DMS114 treated with DMSO at 0.1 percent for 48 hours (cell line): ENCODE measurements at regions not wholly inside any gene's neighbourhood (a gene's known extent, or its start where the extent isn't known, plus 50 kb on each side); places are given as distances from the start of the nearest gene placed in this dataset.
"Not testable (repeated sequence)": the region's sequence is repeated elsewhere in the genome, so short reads cannot be mapped to it uniquely, and the experiment has no call there.

Source experiments
- DNase-seq: peaks from one replicate; lab custom pipeline; 2025; ENCODE audit not compliant: unreplicated experiment; lab: John Stamatoyannopoulos, UW

- DNase-seq, result no peak
Observed at GRCh38 chr2:175832866-175833265, 169.2 kb downstream of the LNPK start.

DNA sequence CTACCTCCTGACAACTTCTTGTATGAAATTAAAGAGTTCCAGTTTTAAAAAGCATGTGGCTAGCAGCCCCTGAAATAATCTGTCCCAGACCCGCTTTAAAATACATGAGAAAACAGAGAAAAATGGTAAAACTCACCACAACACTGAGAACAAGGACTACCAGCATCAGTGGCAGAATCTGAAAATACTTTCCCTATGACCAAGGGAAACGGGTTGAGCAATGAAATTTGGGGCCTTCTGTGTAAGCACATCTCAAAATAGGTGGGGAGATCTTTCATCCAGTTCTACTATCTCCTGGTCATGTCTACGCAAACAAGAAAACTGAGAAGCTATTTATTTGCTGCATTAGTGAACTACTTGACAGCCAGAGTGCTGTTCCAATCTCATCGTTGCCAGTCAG is 172.3 kb downstream of the LNPK start:
- no peak for DNase-seq

- no peak for DNase-seq
Observed at GRCh38 chr2:175827856-175828255, 174.2 kb downstream of the LNPK start.

DNA sequence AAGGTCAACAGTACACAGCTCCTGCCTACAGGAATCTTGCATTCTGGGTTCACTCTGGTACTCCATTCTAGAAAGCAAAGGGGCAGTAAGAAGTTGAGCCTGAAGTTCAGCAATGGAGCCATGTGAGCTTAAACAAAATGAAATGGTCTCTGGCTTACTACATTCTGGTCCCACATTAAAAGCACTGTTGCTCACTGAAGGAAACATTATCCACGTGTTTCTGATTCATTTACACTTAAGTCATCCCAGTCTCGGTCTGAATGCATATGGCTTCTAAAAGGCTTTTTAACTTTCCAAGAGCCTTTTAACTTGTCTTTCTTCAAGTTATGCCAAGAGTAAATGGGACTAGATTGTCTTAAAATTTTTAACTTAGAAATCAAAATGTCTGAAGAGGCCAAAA is 177.8 kb downstream of the LNPK start:
- no peak for DNase-seq

GRCh38 chr2:175823707-175824073 is 178.4 kb downstream of the LNPK start:
- no peak for DNase-seq

DNA sequence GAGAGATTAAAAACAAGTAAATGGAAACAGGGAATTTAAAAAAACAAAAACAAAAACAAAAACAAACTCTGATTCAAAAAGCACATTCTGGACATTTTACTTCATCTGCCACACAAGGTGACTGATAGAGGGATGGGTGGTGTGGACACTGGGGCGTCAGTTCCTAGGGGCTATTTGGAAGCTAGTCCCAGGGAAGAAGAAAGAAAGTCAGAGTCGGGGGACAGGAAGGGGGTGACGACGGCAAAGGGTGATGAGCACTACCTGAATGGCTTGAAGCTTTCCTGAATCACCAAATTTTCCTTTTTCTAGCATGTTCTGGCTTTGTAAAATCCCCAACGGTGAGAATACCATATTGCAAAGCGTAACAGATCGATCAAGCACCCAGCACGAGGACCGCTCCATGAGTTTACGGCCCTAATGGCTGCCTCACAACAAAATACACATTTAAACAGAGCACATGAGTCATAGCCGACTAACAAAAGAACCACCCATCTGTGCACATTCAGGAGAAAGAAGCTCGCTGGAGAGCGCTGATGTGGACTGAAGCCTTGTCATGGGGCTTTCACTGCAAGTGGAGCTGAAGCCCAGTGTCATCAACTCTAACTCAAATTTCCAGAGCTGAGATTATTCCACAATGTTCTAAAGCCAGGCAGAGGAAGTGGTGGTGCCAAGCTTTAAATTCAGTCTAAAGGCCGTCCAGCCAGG is 178.9 kb downstream of the LNPK start:
- DNase-seq, result no peak

- no peak for DNase-seq
Observed at GRCh38 chr2:175817221-175817620, 184.8 kb downstream of the LNPK start.

GRCh38 chr2:175815537-175815936 is 186.5 kb downstream of the LNPK start:
- DNase-seq, result no peak

DNA sequence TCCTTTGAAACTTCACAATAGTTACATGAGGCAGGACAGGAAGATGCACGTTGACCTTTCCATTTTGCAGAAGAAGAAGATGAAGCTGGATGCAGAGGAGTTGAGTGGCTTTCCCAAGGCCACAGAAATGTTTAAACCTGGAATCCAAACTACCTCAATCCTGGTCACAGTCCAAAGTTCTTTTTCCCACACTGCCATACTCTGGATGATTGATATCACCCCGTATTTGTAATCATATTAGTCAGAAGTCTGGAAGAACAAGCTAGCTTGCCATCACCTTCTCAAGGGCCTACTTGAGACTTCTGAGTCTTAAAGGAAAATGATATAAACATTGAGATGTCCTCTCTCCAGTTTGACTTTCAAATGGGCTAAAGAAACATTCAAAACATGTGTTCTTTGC is 190.1 kb downstream of the LNPK start:
- no peak for DNase-seq

- DNase-seq, result no peak
Observed at GRCh38 chr2:175808858-175809257, 193.2 kb downstream of the LNPK start.

GRCh38 chr2:175808078-175808477 is 194.0 kb downstream of the LNPK start:
- DNase-seq, result no peak

DNA sequence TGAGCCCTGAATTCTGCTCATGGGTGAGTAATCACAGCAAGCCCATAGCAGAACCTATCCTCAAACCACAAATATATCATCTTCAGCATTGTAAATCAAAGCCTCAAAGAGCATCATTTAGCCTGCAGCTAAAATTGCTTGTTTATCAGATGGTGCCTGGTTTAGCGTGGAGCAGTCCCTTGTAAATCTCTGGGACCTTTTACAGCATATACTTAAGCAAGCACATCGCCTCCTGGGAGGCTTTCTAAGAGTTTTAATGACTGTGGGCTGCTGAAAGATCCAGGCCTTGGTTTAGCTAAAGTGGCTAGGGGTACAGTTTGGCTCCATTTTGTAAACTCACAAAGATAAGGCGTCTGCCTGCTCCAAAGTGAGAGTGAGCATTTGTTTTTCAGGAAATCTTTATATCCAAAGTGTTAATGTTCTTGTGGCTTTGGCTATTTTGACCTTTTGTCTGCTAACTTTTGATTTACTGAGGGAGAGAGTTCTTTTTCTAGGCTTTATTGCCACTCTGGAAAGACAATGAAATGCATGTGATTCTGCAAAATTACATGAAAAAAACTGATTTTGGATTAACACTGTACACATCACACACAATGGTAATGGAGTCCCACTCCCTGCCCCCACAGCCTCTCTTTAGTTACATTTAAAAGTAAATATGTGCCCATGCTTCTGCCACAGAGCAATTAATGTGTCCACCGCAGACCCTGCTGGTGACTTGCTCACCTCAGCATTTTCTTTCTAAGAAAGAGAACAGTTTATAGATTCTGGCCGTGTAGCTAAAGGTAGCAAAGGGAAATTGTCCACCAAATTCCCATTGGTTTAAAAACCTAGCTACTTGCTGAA is 194.8 kb downstream of the LNPK start:
- DNase-seq, result no peak

DNA sequence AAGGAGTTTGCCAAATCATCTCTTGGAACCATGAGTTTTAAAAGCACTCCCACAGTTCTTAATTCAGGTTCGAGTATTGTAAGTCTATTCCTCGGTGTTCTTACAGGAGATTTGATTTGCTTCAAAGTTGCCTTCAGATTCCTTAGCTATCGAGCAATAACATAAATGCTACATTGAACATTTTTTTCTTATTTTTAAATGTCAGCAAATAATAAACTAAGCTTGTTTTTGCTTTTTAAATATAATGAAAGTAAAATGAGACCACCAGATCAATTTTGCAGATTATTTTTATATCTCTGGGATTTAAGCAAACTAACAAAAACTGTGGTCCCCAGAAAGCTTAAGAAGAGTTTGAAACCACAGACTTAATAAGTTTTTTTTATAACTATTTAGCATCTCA is 195.5 kb downstream of the LNPK start:
- no peak for DNase-seq

- DNase-seq, result no peak
Observed at GRCh38 chr2:175806125-175806490, 196.0 kb downstream of the LNPK start.

GRCh38 chr2:175805442-175806124 is 196.5 kb downstream of the LNPK start:
- no peak for DNase-seq

DNA sequence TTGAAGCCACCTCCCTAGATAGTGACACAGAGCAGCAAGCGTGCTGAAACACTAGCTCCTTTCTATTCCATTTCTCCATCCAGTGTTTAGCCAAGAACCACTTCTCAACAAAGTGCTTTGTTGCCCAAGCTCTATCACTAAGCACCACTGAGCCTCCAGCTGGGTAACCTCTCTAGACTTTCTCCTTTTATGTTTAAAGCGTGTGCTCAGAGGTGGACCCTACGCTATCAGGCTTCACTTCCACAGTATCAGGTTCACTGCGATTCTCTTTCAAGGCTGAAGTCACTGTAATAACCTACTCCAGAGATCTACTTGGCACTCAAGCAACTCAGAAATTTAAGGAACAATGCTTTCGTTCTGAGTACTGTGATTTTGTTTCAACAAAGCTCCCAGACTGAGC is 197.9 kb downstream of the LNPK start:
- no peak for DNase-seq

DNA sequence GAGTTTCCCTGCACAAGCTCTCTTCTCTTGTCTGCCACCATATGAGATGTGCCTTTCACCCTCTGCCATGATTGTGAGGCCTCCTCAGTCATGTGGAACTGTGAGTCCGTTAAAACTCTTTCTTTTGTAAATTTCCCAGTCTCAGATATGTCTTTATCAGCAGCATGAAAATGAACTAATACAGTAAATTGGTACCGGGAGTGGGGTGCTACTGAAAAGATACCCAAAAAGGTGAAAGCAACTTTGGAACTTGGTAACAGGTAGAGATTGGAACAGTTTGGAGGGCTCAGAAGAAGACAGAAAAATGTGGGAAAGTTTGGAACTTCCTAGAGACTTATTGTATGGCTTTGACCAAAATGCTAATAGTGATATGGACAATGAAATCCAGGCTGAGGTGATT is 205.6 kb downstream of the LNPK start:
- not testable (repeated sequence) for DNase-seq

- DNase-seq, result no peak
Observed at GRCh38 chr2:175793648-175794047, 208.4 kb downstream of the LNPK start.

DNA sequence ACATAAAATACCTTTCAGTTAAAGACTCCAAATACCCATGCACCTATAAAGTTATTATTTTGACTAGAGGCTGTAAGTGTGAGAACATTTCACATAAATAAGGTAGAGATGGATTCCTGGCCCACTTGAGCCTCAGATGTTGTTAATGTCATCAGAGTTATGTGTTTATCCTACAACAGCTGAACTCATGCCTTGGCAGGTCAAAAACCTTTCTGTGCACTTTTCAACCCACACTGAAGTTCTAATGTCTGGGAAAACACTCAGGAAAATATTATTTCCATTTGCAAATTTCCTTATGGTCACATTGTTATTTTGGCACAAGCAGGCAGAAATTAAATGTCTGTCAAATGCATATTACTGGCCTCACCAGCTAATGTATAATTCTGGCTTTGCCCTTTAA is 209.2 kb downstream of the LNPK start:
- no peak for DNase-seq

DNA sequence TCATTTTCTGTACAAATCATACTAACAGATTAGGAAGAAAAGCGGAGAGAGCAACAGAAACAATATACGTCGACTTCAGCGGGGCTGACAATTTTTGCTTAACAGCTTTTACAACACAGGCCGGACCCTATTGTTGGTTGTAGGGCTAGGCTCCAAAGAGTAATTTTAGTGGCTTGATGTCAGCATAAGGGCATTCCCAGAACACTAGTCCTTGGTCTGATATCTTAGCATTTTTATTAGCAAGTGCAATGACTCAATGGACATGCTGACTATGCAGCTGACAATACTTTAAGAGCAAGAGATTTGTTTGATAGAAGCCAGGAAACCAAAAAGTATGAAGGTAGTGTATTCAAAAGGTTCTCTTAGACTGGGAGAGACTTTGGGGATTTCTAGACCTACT is 209.9 kb downstream of the LNPK start:
- DNase-seq, result no peak

DNA sequence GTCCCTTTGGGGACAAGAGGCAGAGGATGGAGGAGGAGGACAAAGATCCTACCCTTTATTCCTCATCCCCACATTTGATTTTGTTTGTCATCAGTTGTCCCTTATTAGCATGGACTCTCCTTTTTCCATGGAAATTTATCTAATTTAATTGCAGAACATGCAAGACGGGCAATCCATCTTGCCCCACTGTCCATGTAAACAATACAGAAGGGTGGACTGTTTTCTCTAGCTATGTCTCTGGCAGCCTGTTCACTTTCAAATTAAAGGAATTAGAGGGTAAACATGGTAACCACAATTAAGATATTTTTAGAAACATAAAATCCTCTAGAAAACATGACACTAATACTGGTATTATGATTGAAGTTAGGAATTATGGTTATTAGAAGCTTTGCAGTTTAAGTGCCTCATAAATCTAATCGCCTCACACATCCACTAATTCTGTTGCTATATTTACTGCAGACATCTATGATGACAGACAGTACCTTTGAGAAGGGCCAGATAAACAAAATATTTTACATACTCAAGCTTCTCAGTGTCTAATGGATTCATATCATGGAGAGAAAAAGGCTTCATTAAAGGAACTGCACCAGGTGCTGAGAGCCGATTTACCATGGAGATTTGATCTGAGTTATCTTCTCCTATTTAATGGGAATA is 215.5 kb downstream of the LNPK start:
- DNase-seq, result no peak

GRCh38 chr2:175777337-175777736 is 224.7 kb downstream of the LNPK start:
- not testable (repeated sequence) for DNase-seq
